Kidney glomerular epithelial cell (primary cell): ENCODE measurements at regions not wholly inside any gene's neighbourhood (a gene's known extent, or its start where the extent isn't known, plus 50 kb on each side); places are given as distances from the start of the nearest gene placed in this dataset.

Experiments used
- DNase-seq: peaks from one replicate; lab custom pipeline; 2025; lab: John Stamatoyannopoulos, UW

DNA sequence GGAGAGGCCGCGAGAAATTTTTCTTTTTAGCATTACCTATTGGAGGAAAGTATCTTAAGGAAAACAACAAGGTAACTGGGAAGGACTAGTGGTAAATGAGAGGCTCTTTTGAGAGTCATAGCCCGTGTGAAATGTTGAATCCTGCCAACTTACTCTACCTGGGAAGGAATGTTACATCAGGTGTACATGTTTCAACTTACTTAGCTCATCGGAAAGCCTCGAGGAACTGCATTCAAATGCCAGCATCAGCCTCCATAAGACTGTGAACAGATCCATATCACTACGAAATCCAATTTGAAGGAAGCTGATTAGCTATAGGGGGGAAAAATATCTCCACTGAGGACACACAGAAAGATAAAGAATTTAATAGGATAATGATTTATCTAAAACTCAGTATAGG lies 72.3 kb upstream of the PDZRN3 start:
- DNase-seq: no peak

GRCh38 chr3:73695841-73696240 lies 71.1 kb upstream of the PDZRN3 start:
- DNase-seq: no peak

GRCh38 chr3:73694983-73695757 lies 70.4 kb upstream of the PDZRN3 start:
- DNase-seq: no peak

DNA sequence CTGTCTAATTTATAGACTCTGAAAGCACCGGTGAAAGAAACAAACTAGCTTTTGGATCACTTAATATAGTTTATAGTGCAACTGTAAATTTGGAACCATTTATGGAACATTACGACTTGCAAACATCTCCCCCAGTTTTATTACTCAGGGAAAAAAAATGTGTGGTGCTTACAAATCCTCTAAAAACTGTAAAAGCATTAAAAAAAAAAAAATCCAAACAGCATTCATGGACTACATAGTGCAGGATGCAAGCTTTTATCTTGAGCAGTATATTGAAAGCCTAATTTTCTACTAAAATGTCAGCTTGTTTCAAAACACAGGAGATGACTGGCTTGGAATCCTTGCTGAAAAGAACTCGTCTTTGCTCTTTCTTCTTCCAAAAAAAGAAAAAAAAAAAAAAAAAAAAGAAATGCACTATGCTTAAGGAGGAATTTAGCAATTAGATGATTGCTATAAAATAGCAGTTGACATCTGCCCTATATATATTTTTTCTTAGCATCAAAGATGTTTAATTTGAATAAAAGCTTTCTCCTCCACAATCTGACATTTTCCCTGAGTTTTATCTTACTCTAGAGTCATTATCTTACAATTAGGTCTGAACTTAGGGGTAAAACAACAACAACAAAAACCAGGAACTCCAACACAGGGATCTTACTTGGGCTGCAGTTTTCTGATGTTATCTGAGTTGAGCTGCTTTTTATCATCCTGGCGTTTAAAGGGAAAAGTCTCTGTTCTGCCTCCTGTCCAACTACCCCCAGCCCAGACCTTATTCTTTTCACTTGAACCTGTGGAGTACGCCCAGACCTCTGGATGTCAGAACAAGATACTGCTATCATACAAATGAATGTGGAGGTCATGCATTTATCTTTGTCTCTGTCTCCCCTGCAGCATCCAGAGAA lies 62.6 kb upstream of the PDZRN3 start:
- DNase-seq: no peak

DNA sequence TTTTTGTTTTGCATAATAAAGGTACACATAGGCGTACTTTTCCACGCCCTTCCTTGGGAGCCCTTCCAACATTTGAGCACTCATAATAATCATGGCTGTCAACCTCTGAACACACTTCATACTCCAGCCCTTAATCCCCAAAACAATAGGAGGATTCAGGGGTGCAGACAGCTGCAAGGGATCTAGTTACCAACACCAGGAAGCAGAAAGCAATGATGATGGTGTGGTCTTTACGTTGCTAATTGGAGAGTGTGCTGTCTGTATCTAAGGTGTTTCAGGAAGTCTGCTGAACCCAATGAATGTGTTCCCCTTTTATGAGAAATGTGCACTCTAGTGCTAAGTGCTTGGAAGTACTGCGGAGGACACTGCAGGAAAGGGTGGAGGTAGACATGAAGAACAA lies 60.3 kb upstream of the PDZRN3 start:
- no peak for DNase-seq

- no peak for DNase-seq
These were observed 59.0 kb upstream of the PDZRN3 start for GRCh38 chr3:73683706-73684105.

GRCh38 chr3:73681610-73682009 lies 56.9 kb upstream of the PDZRN3 start:
- DNase-seq: no peak

DNA sequence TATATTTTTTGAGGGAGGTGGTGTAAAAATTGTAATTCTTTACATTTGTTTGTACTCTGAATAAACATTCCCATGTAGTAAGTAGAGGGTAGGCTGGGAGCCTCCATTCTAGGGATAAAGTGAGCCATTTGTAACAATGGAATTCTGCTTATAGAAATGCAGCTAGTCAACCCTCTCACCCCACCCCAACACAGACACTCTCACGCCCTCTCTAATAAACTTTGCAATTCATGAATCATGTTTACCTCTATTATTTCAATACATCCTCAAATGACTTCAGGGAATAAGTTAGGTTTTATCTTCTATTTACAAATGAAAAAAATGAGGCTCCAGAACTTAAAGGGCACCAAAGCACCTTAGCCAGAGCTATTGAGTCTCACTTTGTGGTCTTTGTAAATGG lies 56.5 kb upstream of the PDZRN3 start:
- no peak for DNase-seq

DNA sequence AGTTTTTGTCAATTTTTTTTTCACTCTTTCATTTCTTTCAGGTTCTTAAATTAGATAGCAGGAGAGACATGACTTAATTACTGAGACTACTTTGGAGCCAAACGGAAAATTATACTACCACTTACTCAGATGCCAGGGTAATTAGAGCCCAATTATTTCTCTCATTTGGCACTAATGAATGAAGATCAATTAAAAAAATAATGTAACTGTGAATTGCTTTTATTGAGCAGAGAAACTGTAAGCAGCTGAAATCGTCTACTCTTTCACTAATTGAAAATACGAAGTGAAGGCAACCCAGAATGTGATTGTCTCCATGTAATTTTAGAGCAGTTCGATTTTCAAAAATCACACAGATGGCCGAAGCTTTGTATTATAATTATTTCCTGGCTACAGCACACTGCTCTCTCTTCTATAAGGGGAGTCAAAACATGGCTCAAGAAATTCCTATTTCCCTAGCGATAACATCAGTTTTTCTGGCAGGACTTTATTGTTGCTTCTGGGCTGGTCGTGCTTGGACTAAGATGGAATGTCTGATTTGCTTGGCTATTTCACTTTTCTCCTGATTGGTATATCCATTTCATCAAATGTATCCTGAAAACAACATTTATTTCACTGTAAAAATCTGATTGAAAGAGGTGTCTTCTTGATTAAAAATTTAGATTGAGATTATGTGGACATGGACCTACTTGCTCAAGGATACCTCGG lies 55.8 kb upstream of the PDZRN3 start:
- DNase-seq: no peak

- no peak for DNase-seq
These were observed 52.7 kb upstream of the PDZRN3 start for GRCh38 chr3:73677336-73678024.
